Esophagus squamous epithelium (tissue), 5 donors: ENCODE measurements at regions not wholly inside any gene's neighbourhood (a gene's known extent, or its start where the extent isn't known, plus 50 kb on each side); places are given as distances from the start of the nearest gene placed in this dataset.
"Not testable (repeated sequence)": the region's sequence is repeated elsewhere in the genome, so short reads cannot be mapped to it uniquely, and the experiment has no call there.

Experiments used
- DNase-seq: peaks from one replicate; lab custom pipeline; 2025; lab: John Stamatoyannopoulos, UW
- H3K27ac ChIP-seq, 4 donors: fragments of 200-600 bp; sonication (generic); one replicate each; pipeline ENCODE4 v1.5.1; 2016 to 2019; ENCODE audit warnings: mild to moderate bottlenecking in 1 of 4
- H3K27me3 ChIP-seq, 4 donors: fragments of 200-600 bp; sonication (generic); 1 replicate in 3 of 4; 2 replicates in 1 of 4; pipeline versions ENCODE4 v1.5.1 to v1.6.0; 2017 to 2021; ENCODE audit warnings: antibody characterized with exemption in 1 of 4
- H3K36me3 ChIP-seq, 3 donors: fragments of 200-600 bp; sonication (generic); one replicate each; pipeline ENCODE4 v1.5.1; 2016 to 2019
- H3K4me1 ChIP-seq, 3 donors: fragments of 200-600 bp; sonication (generic); one replicate each; pipeline ENCODE4 v1.5.1; 2017 to 2019
- H3K4me3 ChIP-seq, 4 donors: fragments of 200-600 bp; sonication (generic); 1 replicate in 3 of 4; 2 replicates in 1 of 4; pipeline ENCODE4 v1.5.1; 2016 to 2019; ENCODE audit warnings: mild to moderate bottlenecking in 2 of 4, moderate library complexity in 1 of 4
- H3K9me3 ChIP-seq, 3 donors: fragments of 200-600 bp; sonication (generic); one replicate each; pipeline ENCODE4 v1.5.1; 2016 to 2019
- CTCF ChIP-seq, 6 experiments: fragments of 450-650 bp in 4 of 6; fragments of 200-600 bp in 2 of 6; sonication (generic) in 2 of 6; IDR thresholded peaks; one replicate each; pipeline ENCODE4 v1.5.1; 2016 to 2019; ENCODE audit warnings: antibody characterized with exemption in 6 of 6, mild to moderate bottlenecking in 4 of 6, moderate library complexity in 4 of 6
- POLR2A ChIP-seq, 4 donors: fragments of 450-650 bp; IDR thresholded peaks; one replicate each; pipeline ENCODE4 v1.6.1; 2017; ENCODE audit warnings: antibody characterized with exemption in 4 of 4, mild to moderate bottlenecking in 4 of 4, moderate library complexity in 3 of 4
- WGBS, 2 donors: methylation state at CpG; one replicate each; pipeline ENCODE4 v1.1.5; 2018; 5-methylcytosine and 5-hydroxymethylcytosine counted together
- intact Hi-C: fragments of 100-400 bp; cut with DNase I; formaldehyde crosslinking; loops from one replicate; pipeline ENCODE4 v1.15.0; 2022
- donor health status: DM: yes; HTN: yes; CAD: no.

- DNase-seq = no peak
- Histone ChIP-seq H3K27me3 (no peaks in the 10 kb centered on the region), H3K9me3 (peaks cover 0 to 5% (median 0%) of the 10 kb centered on the region in 3 donors), H3K4me3 (no peak overlapping the region), H3K36me3 (no peaks in the 10 kb centered on the region), H3K27ac (no peak overlapping the region), H3K4me1 (no peaks in the 10 kb centered on the region)
- TF ChIP-seq CTCF (IDR thresholded peaks at IDR 0.05) = no peak
- TF ChIP-seq POLR2A (IDR thresholded peaks at IDR 0.05) = no peak
- intact Hi-C loops = no loop called here
Measured at GRCh38 chr5:91243286-91243685, 139.8 kb downstream of the ARRDC3 start.

GRCh38 chr5:91241460-91241859 is 141.7 kb downstream of the ARRDC3 start:
- WGBS, 2 donors = 87 to 93% methylated on average over 4 of the region's 4 CpGs
- H3K27ac ChIP-seq, H3K9me3 ChIP-seq, H3K36me3 ChIP-seq, H3K4me3 ChIP-seq, DNase-seq, H3K4me1 ChIP-seq, H3K27me3 ChIP-seq, intact Hi-C loops: not testable (repeated sequence)

GRCh38 chr5:91240175-91240574 is 142.9 kb downstream of the ARRDC3 start:
- no peak for DNase-seq
- TF ChIP-seq POLR2A (IDR thresholded peaks at IDR 0.05) = no peak
- TF ChIP-seq CTCF (IDR thresholded peaks at IDR 0.05) = no peak
- no peak overlapping the region for H3K4me3 ChIP-seq
- H3K4me1 ChIP-seq = peaks cover 0 to under 1% (median 0%) of the 10 kb centered on the region in 3 donors
- H3K27me3 ChIP-seq = no peaks in the 10 kb centered on the region
- intact Hi-C loops = no loop called here
- H3K9me3 ChIP-seq = peaks cover 0 to 5% (median 0%) of the 10 kb centered on the region in 3 donors
- no peak overlapping the region for H3K27ac ChIP-seq
- no peaks in the 10 kb centered on the region for H3K36me3 ChIP-seq
- WGBS, 2 donors = 93% methylated on average over 4 of the region's 4 CpGs

- peaks cover 0 to 8% (median 5%) of the 10 kb centered on the region in 3 donors for H3K4me1 ChIP-seq
- no peaks in the 10 kb centered on the region for H3K36me3 ChIP-seq
- intact Hi-C loops = no loop called here
- H3K4me3 ChIP-seq = no peak overlapping the region
- peak overlapping the region in 2 of 4 donors; percentile 9 to 24 for H3K27ac ChIP-seq
- TF ChIP-seq POLR2A (IDR thresholded peaks at IDR 0.05) (no peak), CTCF (IDR thresholded peaks at IDR 0.05) (no peak)
- 64 to 74% methylated on average over 2 of the region's 2 CpGs for WGBS, 2 donors
- no peak for DNase-seq
- H3K9me3 ChIP-seq = no peaks in the 10 kb centered on the region
- no peaks in the 10 kb centered on the region for H3K27me3 ChIP-seq
Measured at GRCh38 chr5:91235271-91235694, 147.8 kb downstream of the ARRDC3 start.

- peaks cover 0 to 8% (median 5%) of the 10 kb centered on the region in 3 donors for H3K4me1 ChIP-seq
- DNase-seq = no peak
- H3K9me3 ChIP-seq = no peaks in the 10 kb centered on the region
- WGBS, 2 donors = 40 to 62% methylated on average over 3 of the region's 3 CpGs
- no peaks in the 10 kb centered on the region for H3K27me3 ChIP-seq
- H3K36me3 ChIP-seq = no peaks in the 10 kb centered on the region
- intact Hi-C loops = no loop called here
- H3K4me3 ChIP-seq = no peak overlapping the region
- H3K27ac ChIP-seq = no peak overlapping the region
- no peak for TF ChIP-seq POLR2A (IDR thresholded peaks at IDR 0.05)
- TF ChIP-seq CTCF (IDR thresholded peaks at IDR 0.05) = no peak
Measured at GRCh38 chr5:91232523-91232922, 150.6 kb downstream of the ARRDC3 start.
